ENCODE measurements at regions not wholly inside any gene's neighbourhood (a gene's known extent, or its start where the extent isn't known, plus 50 kb on each side); places are given as distances from the start of the nearest gene placed in this dataset.

GRCh38 chr4:43993196-43993902 is 455.3 kb downstream of the KCTD8 start:
- Histone ChIP-seq H3K27me3 (no peaks in the 10 kb centered on the region), H3K27ac (no peak overlapping the region), H3K4me1 (no peaks in the 10 kb centered on the region), H3K4me3 (no peak overlapping the region), H3K36me3 (no peaks in the 10 kb centered on the region), H3K9me3 (no peaks in the 10 kb centered on the region)
- intact Hi-C loops (cut with DNase I), result no loop called here
- no peak for DNase-seq (ENCODE audit: low spot score in 2 of 2)
- no peak for TF ChIP-seq CTCF (IDR thresholded peaks at IDR 0.05)

- H3K27ac ChIP-seq, result no peak overlapping the region
- intact Hi-C loops (cut with DNase I), result no loop called here
- H3K27me3 ChIP-seq, result no peaks in the 10 kb centered on the region
- H3K36me3 ChIP-seq, result no peaks in the 10 kb centered on the region
- TF ChIP-seq CTCF (IDR thresholded peaks at IDR 0.05), result no peak
- no peaks in the 10 kb centered on the region for H3K4me1 ChIP-seq
- no peak overlapping the region for H3K4me3 ChIP-seq
- H3K9me3 ChIP-seq, result no peaks in the 10 kb centered on the region
- DNase-seq (ENCODE audit: low spot score in 2 of 2), result no peak
These were observed 448.9 kb downstream of the KCTD8 start for GRCh38 chr4:43999669-44000068.

GRCh38 chr4:44002368-44002767 is 446.2 kb downstream of the KCTD8 start:
- intact Hi-C loops (cut with DNase I), result no loop called here
- H3K9me3 ChIP-seq, result no peaks in the 10 kb centered on the region
- H3K36me3 ChIP-seq, result no peaks in the 10 kb centered on the region
- no peak for DNase-seq (ENCODE audit: low spot score in 2 of 2)
- no peaks in the 10 kb centered on the region for H3K27me3 ChIP-seq
- H3K4me1 ChIP-seq, result no peaks in the 10 kb centered on the region
- no peak for TF ChIP-seq CTCF (IDR thresholded peaks at IDR 0.05)
- no peak overlapping the region for H3K4me3 ChIP-seq
- no peak overlapping the region for H3K27ac ChIP-seq

- H3K9me3 ChIP-seq, result no peaks in the 10 kb centered on the region
- DNase-seq (ENCODE audit: low spot score in 2 of 2), result no peak
- H3K27me3 ChIP-seq, result no peaks in the 10 kb centered on the region
- H3K4me3 ChIP-seq, result no peak overlapping the region
- H3K27ac ChIP-seq, result no peak overlapping the region
- no peak for TF ChIP-seq CTCF (IDR thresholded peaks at IDR 0.05)
- intact Hi-C loops (cut with DNase I), result no loop called here
- no peaks in the 10 kb centered on the region for H3K4me1 ChIP-seq
- H3K36me3 ChIP-seq, result no peaks in the 10 kb centered on the region
These were observed 431.8 kb downstream of the KCTD8 start for GRCh38 chr4:44016570-44017421.

- TF ChIP-seq CTCF (IDR thresholded peaks at IDR 0.05), result no peak
- no peak for DNase-seq (ENCODE audit: low spot score in 2 of 2)
- Histone ChIP-seq H3K4me3 (no peak overlapping the region), H3K27ac (no peak overlapping the region), H3K27me3 (no peaks in the 10 kb centered on the region), H3K4me1 (no peaks in the 10 kb centered on the region), H3K36me3 (no peaks in the 10 kb centered on the region), H3K9me3 (no peaks in the 10 kb centered on the region)
- intact Hi-C loops (cut with DNase I), result no loop called here
These were observed 431.2 kb downstream of the KCTD8 start for GRCh38 chr4:44017422-44017739.

Data from ascending aorta (tissue), 2 donors.